HG03196 (cell line): ENCODE measurements at regions not wholly inside any gene's neighbourhood (a gene's known extent, or its start where the extent isn't known, plus 50 kb on each side); places are given as distances from the start of the nearest gene placed in this dataset.
"Not testable (repeated sequence)": the region's sequence is repeated elsewhere in the genome, so short reads cannot be mapped to it uniquely, and the experiment has no call there.

Experiments
- ATAC-seq: cut with Tn5 transposase; IDR thresholded peaks from one replicate; pipeline ENCODE4 v1.9.1; 2021; ENCODE audit not compliant: unreplicated experiment

DNA sequence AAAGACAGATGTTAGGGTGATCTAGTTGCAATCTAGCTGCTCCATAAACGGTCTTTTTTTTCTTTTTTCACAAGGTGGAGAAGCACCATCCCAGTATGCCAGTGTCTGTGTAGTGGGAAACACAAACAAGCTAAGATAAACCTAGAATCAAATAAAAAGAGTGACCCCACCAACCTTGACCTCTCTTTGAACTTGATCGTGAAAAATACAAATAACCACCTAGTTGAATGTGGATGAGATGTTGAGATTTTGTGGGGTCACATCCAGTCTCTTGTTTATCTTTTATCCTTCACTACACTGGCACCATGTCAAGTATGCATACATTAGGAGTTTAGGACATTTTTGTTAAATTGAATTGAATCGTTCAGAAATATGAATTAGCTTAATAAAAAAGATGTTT is 194.6 kb upstream of the EYA4 start:
- no peak for ATAC-seq

DNA sequence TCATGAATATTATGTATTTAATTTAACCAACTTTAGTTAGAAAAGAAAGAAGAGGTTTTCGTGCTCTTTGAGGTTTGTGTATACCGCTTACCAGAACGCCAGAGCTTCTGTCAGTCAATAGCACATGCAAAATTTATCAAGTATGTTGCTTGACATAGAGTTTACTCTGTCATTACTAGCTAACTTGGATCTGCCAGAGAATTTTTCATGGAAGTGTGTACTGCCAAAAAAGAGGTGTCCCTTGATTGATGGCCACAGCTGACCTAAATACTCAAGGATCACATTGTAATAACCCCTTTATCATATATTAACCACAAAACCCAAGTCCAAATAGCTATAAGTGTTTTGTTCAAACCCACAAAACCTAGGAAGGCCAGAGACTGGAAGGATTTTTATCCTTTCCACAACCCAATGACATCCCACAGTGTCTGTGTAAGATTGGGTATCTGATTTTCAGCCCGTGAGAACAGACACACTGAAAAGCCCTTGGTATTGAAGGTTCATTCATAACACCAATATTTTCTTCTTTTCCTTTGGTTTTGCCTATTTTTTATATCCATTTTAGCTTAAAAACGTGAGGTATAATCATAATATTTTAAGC is 194.0 kb upstream of the EYA4 start:
- no peak for ATAC-seq

DNA sequence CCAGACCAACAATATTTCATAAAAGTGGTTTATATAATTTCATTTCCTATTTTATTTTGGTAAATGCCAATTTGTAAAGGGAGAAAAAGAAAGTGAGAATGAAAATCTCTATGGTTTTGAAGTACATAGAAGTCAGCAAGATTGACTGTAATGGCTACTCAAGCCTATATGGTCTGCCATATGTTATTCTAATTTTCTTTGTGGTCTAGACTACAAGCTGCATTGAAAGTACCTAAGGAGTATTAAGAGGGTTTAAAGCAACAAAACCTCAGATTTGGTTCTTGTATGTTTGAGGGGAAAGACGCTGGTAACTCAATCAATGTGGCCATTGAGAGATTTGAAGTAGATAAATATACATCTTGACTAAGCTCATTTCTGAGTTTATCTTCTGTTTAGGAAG is 193.5 kb upstream of the EYA4 start:
- no peak for ATAC-seq

DNA sequence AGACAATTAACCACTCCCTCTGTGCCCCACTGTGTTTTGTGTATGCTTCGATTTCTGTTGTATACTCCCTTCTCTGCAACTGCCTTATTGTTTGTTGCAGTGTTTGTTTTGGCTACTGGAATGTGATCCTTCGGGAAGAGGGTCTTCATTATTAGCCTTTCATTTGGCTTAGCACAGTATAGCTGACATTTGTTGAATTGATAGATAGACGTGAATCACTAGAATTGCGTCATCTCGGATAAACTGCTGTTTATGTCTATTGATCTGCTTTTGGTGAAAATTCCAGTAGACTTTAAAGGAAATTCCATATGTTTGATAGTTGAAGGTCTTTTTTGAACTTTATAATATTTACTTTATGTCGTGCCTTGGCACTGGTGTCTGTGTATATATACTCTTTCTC is 189.9 kb upstream of the EYA4 start:
- ATAC-seq: no peak

DNA sequence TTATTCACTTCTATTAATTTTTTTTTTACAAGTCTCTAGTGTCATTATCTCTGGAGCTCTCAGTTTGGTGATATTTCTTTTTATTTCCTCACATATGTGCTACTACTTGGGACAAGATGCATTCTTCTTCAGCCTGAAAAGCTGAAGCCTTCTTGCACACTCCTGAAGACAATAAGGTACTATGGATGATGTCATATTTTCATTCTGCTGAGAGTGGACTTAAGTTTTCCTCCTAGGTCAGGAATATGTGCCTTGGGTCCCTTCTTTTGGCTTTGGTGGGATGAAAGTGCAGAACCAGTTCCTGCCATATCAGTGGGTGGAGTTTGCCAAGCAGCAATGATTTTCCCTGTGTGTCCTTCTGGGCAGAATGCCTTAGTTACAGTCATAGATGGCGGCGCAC is 188.7 kb upstream of the EYA4 start:
- no peak for ATAC-seq

DNA sequence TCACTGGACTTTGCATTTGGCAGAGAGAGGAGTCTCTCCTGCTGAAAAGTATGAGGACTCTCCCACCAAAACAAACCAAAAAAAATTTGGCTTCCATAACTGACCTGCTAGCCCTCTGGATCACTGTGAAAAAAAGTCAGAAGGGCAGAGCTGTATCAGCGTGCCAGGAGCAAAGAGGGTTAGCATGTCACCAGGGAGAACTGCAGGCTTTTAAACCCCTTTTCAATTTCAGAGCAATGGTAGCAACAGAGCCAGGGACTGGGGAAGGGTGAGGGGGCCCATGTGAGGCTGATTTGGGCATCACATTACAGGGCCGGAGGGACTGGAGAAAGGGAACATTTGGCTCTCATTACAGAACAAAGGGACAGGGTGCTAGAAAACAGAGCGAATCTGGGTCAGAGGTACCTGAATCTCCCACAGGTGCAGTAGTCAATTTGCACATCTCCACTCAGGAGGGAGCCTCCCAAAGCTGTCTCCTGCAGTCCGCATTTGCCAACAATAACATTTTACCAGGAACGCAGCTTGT is 185.7 kb upstream of the EYA4 start:
- ATAC-seq: no peak

DNA sequence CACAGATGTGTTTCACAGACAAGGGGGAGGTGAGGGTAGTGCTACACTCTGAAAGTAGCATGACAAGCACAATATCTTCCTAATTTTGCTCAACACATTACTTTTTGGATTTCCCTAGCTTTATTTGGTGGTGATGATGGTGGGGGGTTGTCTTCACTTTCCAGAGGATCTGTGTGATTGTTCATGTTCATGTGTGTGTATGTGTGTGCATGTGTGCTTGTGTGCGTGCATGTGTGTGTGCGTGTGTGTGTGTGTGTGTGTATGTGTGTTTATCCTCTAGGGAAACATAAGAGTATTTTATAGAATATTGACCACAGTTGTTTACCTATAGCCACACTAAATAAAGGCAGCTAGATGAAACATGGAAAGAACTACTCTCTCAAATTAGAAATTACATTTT is 183.8 kb upstream of the EYA4 start:
- no peak for ATAC-seq

DNA sequence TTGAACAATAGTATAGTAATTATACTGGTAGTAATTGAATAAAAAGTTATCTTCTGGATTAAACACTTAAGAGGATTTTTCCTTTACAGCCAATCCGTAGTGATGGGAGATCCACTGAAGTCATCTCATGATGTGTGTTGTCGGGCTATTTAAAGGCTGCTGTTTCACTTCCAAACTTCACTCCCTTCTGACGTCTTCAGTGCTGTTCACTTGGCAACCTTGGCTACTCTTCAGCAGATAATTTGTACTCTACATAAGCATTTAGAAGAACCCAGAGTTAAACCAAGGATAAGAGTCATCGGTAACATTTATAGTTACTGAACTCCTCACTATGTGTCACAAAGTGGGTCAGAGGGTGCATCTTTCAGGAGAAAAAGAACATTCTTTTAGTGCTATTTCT is 179.1 kb upstream of the EYA4 start:
- no peak for ATAC-seq

DNA sequence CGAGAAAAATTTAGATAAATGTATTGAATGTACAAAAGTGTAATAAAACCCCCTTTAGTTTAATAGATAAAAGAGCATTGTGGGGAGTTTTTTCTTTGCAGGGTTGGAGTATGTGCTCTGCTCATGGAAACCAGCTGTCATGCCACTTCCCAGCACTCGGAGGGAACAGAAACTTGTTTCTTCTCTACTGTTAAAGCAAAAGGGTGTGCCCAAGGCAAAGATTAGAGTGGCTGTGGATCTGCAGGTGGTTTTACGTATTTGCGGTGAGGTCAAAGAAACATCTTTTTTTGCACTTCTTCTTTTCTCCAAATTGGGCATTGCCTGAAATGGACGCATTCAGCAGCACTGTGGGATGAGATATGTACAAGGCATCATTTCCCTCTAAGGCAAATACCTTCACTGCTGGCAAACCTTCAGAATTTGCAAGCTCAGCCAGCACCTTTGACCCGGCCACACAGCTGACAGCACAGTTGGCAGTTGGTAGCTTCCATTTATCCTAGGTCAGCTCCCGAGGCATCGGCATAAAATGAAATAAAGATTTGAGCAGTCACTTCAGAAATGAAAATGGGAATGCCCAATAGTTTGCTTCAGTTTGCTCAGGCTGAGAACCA is 178.4 kb upstream of the EYA4 start:
- no peak for ATAC-seq

DNA sequence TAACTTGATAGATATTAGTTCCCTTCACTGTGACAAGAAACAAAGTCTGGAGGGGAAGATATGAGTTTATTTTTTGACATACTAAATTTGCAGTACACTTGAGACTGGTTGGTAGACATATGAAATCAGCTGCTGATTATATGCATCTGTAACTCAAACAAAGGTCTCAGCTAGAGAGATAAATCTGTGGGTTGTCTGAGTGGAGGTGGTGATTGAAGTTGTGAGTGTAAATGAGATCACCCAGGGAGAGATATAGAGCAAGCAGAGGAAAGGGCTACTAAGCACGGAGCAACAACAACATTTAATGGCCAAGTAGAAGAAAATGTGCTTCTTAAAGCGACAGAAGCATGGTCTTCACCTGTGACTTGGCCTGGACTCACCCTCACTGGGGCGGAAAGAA is 173.2 kb upstream of the EYA4 start:
- ATAC-seq: no peak

DNA sequence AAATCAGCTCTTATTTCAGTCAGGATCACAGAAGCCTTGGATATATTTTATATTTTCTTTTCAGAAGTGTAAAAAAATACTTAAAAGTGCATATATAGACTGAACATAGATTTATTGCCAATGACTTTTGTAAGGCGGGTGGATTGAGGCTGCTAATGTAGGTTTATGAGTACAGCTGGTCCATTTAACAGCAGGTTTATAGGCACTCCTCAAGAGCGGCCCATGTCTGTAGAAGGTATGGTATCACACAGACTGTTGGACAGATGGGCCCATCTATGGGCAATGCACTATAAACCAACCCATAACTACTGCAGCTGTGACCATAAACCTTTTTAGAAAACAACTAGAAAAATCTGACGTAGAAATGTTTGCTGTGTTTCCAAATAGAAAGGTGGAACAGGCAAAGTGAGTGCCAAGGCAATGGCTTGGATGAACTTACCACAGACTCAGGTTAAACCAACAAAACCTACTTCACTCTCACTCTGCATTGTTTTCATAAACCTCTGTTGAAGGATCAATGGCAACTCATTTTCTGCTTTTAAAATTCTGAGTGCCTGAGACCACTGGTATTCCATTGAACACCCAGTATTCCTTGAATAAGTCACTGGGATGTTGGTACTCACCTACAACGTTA is 170.6 kb upstream of the EYA4 start:
- ATAC-seq: no peak

DNA sequence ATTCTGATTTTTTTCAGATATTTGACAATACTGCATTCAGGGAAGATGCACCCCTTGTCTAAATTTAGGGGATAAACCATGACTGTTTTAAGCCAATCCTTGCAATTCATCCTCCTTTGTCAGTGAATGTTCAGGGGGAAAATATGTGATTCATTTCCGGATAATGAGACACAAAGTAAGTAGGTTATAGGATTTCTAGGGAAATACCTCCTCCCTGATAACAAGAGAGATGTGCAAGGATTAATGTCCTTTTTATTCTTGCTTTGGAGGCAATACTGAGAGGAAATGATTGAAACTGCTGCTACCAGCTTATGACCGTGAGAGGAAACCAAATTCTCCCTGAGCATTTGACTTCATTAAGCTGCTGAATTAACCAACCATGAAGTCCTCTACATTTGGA is 161.3 kb upstream of the EYA4 start:
- no peak for ATAC-seq

DNA sequence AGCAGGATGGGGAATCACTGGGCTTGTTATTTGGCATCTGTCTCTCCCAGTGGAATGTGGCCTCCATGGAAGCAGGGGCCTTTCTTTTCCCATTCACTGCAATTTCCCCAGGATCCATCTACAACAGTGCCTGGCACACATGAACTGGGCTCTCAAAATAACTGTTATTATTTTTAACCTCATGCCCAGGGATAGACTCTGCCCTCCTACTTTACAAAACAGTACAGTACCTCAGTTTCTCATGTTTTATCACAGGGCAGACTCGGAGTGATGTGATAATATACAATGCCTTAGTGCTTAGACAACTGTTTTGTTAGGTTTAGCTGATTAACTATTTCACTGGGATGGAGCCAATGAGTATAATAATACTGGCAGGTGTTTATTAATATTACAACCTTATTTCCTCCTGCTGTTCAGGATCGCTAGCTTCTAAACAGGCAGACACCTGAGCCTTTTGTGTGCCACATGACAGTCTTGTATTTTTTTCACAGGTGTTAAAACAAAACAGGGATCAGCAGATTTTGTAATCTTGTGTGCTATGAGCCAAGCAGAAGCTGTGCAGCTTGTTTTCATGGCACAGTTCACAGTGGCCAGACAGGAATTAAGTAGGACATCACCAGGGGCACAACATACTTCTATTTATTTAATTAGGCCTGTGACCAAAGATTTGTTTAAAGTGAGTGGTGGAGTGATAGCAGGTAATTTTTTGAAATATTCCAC is 157.7 kb upstream of the EYA4 start:
- no peak for ATAC-seq

DNA sequence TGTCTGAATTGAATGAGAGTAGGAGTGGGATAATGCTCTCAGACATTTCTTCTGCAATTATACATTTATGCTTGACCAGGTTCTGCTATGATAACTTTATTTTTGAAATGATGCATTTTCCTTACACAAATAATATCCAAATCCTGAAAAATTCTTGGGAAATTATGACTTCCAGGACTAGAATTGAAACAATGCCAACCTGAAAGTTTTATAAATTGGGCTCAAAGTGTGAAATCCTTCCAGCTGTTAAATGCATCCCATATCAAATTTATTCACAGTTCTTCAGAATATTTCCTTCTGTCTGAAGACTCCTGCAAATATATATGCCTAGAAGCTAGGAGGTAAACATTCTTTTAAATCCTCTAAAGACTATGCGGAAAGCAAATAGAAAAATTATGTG is 155.7 kb upstream of the EYA4 start:
- ATAC-seq: no peak

DNA sequence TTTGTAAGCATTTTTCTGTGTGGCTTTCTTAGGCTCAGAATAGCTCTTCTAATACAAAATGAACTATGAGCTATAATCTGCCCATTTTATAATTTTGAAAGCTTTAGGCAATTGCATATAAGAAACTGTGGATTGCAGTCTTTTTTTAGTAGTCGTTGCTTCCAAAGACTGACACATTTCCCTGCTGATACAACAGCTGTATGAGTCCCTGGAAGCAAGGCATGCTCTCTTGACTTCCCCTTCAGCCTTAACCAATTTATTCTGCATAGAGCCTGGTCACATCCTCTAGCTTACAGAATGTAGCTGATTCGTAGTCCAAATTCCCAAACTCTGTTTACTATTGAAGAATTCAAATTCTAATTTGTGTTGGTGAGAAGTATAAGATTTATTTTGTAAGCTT is 155.3 kb upstream of the EYA4 start:
- no peak for ATAC-seq

DNA sequence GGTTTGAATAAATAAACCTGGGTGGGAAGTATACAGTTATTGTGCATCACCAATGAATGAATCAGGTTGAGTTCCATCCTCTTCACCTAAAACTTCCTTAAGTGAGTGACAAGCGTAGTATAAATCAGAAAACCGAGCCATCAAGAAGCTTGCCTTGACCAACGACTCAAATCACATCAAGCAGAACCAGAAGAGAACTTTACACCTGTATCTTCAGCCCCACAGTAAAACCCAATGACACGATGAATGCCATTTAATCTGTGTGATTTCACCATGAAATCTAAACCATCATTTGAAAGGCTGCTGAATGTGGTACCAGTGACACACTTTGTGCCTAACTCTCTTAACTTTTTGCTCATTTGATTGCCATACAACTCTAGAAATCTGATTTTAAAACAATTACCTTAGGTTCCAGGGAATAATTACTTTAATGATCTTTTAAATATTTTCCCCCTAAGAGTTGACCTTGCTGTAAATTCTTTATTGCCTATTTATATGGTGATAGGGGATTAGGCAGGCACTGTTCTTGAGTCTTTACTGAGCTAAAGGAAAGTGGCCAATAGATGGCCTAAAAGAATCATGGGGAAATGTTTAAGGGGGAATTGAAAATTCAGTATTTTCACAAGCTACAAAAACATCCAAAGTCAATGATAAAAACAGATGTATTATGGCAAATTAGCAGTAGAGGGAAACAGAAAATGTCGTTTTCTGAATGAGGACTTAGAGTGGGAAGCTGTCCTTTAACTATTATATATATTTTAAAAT is 152.0 kb upstream of the EYA4 start:
- ATAC-seq: no peak

DNA sequence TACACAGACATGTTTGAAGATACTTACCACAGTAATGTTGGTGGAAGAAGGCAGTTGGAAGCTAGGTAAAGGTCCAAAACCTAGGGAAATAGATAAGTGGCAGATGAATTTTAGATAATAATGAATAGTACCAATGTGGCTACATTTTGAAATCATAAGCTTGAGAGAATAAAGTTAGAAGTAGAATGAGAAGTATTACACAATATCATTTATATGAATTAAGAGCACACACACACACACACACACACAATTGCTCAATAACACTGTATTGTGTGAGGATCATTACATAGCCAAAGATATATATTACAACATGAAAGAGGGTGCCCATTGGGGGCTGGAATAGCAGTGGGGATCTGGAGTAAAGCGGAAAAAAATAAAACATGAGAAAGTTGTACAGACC is 149.0 kb upstream of the EYA4 start:
- ATAC-seq: no peak

DNA sequence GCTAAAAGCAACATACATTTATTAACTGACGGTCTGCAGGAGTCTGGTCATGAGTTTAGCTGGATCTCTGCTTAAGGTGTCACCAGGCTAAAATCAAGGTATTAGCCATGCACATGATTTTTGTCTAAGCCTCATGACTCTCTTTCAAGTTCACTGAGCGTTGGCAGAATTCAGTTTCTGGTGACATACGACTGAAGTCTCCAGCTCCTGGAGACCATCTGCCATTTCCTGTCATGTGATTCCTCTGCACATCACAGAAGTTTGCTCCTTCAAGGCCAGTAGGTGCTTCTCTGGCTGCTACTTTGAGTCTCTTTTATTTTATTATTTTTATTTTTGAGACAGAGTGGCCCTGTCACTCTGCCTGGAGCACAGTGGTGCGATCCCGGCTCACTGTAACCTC is 148.4 kb upstream of the EYA4 start:
- no peak for ATAC-seq

DNA sequence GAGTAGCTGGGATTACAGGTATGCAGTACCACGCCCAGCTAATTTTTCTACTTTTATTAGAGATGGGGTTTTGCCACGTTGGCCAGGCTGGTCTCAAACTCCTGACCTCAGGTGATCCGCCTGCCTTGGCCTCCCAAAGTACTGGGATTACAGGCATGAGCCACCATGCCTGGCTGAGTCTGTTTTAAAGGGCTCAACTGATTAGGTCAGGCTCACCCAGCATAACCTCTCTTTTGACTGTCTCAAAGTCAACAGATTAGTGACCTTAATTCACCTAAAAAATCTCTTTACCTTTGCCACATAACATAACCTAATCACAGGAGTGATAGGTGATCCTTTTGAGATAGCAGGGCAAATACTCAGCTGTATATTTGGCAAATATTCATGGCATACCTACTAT is 147.9 kb upstream of the EYA4 start:
- ATAC-seq: not testable (repeated sequence)

DNA sequence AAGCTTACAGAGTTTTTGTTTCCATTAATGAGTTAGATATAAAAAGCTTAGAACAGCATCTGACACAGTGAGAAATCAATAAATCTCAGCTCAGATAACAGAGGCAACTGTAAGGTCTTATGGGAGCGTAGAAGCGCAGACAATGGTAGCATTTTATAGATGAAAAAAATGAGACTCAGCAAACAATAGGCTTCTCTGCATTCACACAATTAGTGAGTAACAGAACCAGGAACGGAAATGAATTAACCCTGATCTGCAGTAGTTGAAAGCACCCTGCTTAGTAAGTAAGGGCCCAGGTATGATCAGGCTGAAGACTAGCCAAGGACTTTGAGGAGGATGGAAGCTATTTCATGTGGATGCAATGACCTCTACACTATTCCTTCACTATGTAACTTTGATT is 147.2 kb upstream of the EYA4 start:
- no peak for ATAC-seq

DNA sequence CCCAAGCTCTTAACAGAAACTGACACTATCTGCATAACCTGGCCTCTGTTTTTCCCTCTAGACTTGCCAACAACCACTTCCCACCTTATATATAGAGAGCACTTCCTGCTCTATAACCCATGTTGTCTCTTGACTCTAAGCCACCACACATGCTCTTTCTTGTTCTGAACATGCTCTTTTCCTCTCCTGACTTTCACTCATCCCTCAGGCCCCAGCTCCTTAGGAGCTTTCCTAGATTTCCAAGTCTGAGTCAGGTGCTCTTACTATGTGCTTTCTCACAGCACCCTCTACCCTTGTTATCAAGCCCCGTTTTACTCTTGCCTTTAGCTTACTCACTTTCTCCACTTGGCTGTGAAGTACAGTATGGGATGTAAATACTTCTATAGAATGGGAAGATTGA is 143.9 kb upstream of the EYA4 start:
- ATAC-seq: no peak
